HepG2 (cell line): ENCODE measurements at regions not wholly inside any gene's neighbourhood (a gene's known extent, or its start where the extent isn't known, plus 50 kb on each side); places are given as distances from the start of the nearest gene placed in this dataset.

Experiments
- CTCF ChIP-seq: sonication (generic); formaldehyde crosslinking; IDR thresholded peaks from 2 replicates; pipeline ENCODE4 v1.5.0; 2020; ENCODE audit warnings: mild to moderate bottlenecking, missing genetic modification reagents, moderate library complexity
- FOXA1 ChIP-seq, 2 experiments: fragments of 450-650 bp in 1 of 2; sonication (generic) in 1 of 2; formaldehyde crosslinking in 1 of 2; IDR thresholded peaks; 2 replicates each; pipeline versions ENCODE4 v1.4.0 to v1.6.1; 2016 to 2020; ENCODE audit warnings: missing genetic modification reagents in 1 of 2
- FOXA3 ChIP-seq: IDR thresholded peaks from 2 replicates; pipeline ENCODE4 v1.6.1; 2016; ENCODE audit warnings: missing genetic modification reagents, missing compliant biosample characterization
- FOXO1 ChIP-seq: sonication (generic); formaldehyde crosslinking; IDR thresholded peaks from 2 replicates; pipeline ENCODE4 v1.4.0; 2020; ENCODE audit warnings: missing genetic modification reagents
- GPN1 ChIP-seq: sonication (generic); formaldehyde crosslinking; IDR thresholded peaks from 2 replicates; pipeline ENCODE4 v1.5.1; 2020; ENCODE audit warnings: missing genetic modification reagents, borderline replicate concordance
- IKZF1 ChIP-seq: fragments of 450-650 bp; IDR thresholded peaks from 2 replicates; pipeline ENCODE4 v1.7.1; 2016
- KLF15 ChIP-seq: sonication (generic); formaldehyde crosslinking; IDR thresholded peaks from 2 replicates; pipeline ENCODE4 v1.8.1; 2023; ENCODE audit warnings: borderline replicate concordance, mild to moderate bottlenecking, inconsistent platforms, missing genetic modification reagents, mixed read lengths
- NFATC3 ChIP-seq: sonication (generic); formaldehyde crosslinking; IDR thresholded peaks from 2 replicates; pipeline ENCODE4 v1.5.1; 2020; ENCODE audit warnings: mild to moderate bottlenecking, missing genetic modification reagents
- PCBP2 ChIP-seq: fragments of 200-400 bp; formaldehyde crosslinking; optimal IDR thresholded peaks from 2 replicates; pipeline ENCODE3; 2018; ENCODE audit warnings: low read length, low read depth; ENCODE audit not compliant: poor library complexity, severe bottlenecking
- PLRG1 ChIP-seq: fragments of 450-650 bp; conservative IDR thresholded peaks from 2 replicates; pipeline ENCODE4 v1.6.1; 2016
- PTBP1 ChIP-seq: fragments of 200-400 bp; formaldehyde crosslinking; IDR thresholded peaks from 2 replicates; pipeline ENCODE4 v1.6.1; 2018; ENCODE audit warnings: low read length, low read depth; ENCODE audit not compliant: poor library complexity, severe bottlenecking
- RAD51 ChIP-seq: fragments of 450-650 bp; IDR thresholded peaks from 2 replicates; pipeline ENCODE4 v1.6.1; 2016; ENCODE audit warnings: borderline replicate concordance
- RARA ChIP-seq: IDR thresholded peaks from 2 replicates; pipeline ENCODE4 v1.6.1; 2016; ENCODE audit warnings: missing genetic modification reagents, missing compliant biosample characterization
- REL ChIP-seq: sonication (generic); formaldehyde crosslinking; conservative IDR thresholded peaks from 2 replicates; pipeline ENCODE4 v1.8.0; 2022; ENCODE audit warnings: mild to moderate bottlenecking, missing genetic modification reagents, moderate library complexity
- REXO4 ChIP-seq: sonication (generic); formaldehyde crosslinking; IDR thresholded peaks from 2 replicates; pipeline ENCODE4 v1.8.0; 2022; ENCODE audit warnings: missing genetic modification reagents, mild to moderate bottlenecking, borderline replicate concordance
- SRSF4 ChIP-seq: fragments of 200-400 bp; formaldehyde crosslinking; IDR thresholded peaks from one replicate; pipeline ENCODE4 v1.6.1; 2018; ENCODE audit warnings: mild to moderate bottlenecking, low read depth, low read length, moderate library complexity; ENCODE audit not compliant: poor library complexity, severe bottlenecking
- TEAD2 ChIP-seq: sonication (generic); formaldehyde crosslinking; IDR thresholded peaks from 2 replicates; pipeline ENCODE4 v1.9.0; 2021; ENCODE audit warnings: missing genetic modification reagents
- TRIM22 ChIP-seq: fragments of 450-650 bp; IDR thresholded peaks from 2 replicates; pipeline ENCODE4 v1.6.1; 2017
- ZNF180 ChIP-seq: sonication (generic); formaldehyde crosslinking; IDR thresholded peaks from 2 replicates; pipeline ENCODE4 v1.4.0; 2020; ENCODE audit warnings: low read depth, missing genetic modification reagents, borderline replicate concordance
- ZNF253 ChIP-seq: sonication (generic); formaldehyde crosslinking; IDR thresholded peaks from 2 replicates; pipeline ENCODE4 v1.8.0; 2022; ENCODE audit warnings: mild to moderate bottlenecking, missing genetic modification reagents, borderline replicate concordance
- ZNF263 ChIP-seq: sonication (generic); formaldehyde crosslinking; IDR thresholded peaks from 2 replicates; pipeline ENCODE4 v1.4.0; 2020; ENCODE audit warnings: missing genetic modification reagents
- ZNF280D ChIP-seq: sonication (generic); formaldehyde crosslinking; IDR thresholded peaks from 2 replicates; pipeline ENCODE4 v1.5.1; 2020; ENCODE audit warnings: mild to moderate bottlenecking, missing genetic modification reagents
- ZNF331 ChIP-seq: sonication (generic); formaldehyde crosslinking; IDR thresholded peaks from 2 replicates; pipeline ENCODE4 v1.4.0; 2020; ENCODE audit warnings: missing genetic modification reagents
- ZNF33B ChIP-seq: sonication (generic); formaldehyde crosslinking; IDR thresholded peaks from 2 replicates; pipeline ENCODE4 v1.5.1; 2020; ENCODE audit warnings: mild to moderate bottlenecking, missing genetic modification reagents
- ZNF496 ChIP-seq: sonication (generic); formaldehyde crosslinking; IDR thresholded peaks from 2 replicates; pipeline ENCODE4 v1.8.1; 2023; ENCODE audit warnings: mild to moderate bottlenecking, moderate library complexity, missing genetic modification reagents; ENCODE audit not compliant: insufficient replicate concordance
- ZNF629 ChIP-seq: sonication (generic); formaldehyde crosslinking; conservative IDR thresholded peaks from 2 replicates; pipeline ENCODE4 v1.5.0; 2020; ENCODE audit warnings: missing genetic modification reagents
- ZNF775 ChIP-seq: sonication (generic); formaldehyde crosslinking; IDR thresholded peaks from 2 replicates; pipeline ENCODE4 v1.4.0; 2020; ENCODE audit warnings: missing genetic modification reagents, mild to moderate bottlenecking, moderate library complexity, borderline replicate concordance

DNA sequence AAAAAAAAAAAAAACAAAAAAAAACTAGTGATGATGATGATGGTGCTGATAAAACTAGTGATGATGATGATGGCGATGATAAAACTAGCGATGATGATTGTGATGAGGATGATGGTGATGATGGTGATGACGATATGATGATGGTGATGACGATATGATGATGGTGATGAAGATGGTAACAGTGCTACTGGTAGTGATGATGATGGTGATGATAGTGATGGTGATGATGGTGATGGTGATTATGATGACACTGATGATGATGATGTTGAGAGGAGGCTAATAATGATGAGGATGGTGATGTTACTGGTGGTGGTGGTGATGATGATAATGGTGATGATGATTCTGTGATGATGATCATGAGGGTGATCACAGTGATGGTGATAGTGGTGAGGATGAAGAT is 345.5 kb upstream of the CDH4 start (continued):
- TF ChIP-seq KLF15 (CRISPR knock-in tag): no peak
- no peak for TF ChIP-seq ZNF180 (CRISPR knock-in tag)
- TF ChIP-seq TRIM22: peak; percentile 99; the same call in 1 of the 2 replicates
- TF ChIP-seq REXO4 (CRISPR knock-in tag): no peak
- no peak for TF ChIP-seq TEAD2
- TF ChIP-seq ZNF253 (CRISPR knock-in tag): no peak
- peak; percentile 56; the same call in 1 of the 2 replicates for TF ChIP-seq FOXA1 (IDR thresholded peaks at IDR 0.05)
- TF ChIP-seq FOXA1 (CRISPR knock-in tag; IDR thresholded peaks at IDR 0.05): no peak
- no peak for TF ChIP-seq RARA (CRISPR knock-in tag)
- TF ChIP-seq ZNF280D (CRISPR knock-in tag): no peak
- no peak for TF ChIP-seq ZNF775 (CRISPR knock-in tag)
- TF ChIP-seq PLRG1: 0 out of 2 replicates have a peak, but pooled peaks have one; percentile 73
- TF ChIP-seq CTCF (CRISPR knock-in tag): no peak
- 0 out of 2 replicates have a peak, but pooled peaks have one; percentile 10 for TF ChIP-seq RAD51
- TF ChIP-seq FOXA3: no peak
- no peak for TF ChIP-seq REL (CRISPR knock-in tag)
- no peak for TF ChIP-seq SRSF4
- TF ChIP-seq ZNF496 (CRISPR knock-in tag): no peak
- peak; percentile 61; the same call in 1 of the 2 replicates for TF ChIP-seq IKZF1
- TF ChIP-seq ZNF331 (CRISPR knock-in tag): no peak
- TF ChIP-seq ZNF33B (CRISPR knock-in tag): no peak
- TF ChIP-seq GPN1: no peak
- TF ChIP-seq ZNF629 (CRISPR knock-in tag): no peak
- TF ChIP-seq PCBP2: no peak
- TF ChIP-seq PTBP1: no peak
- no peak for TF ChIP-seq FOXO1 (CRISPR knock-in tag)
- TF ChIP-seq NFATC3 (CRISPR knock-in tag): no peak
- TF ChIP-seq ZNF263 (CRISPR knock-in tag): no peak
